ENCODE measurements at regions not wholly inside any gene's neighbourhood (a gene's known extent, or its start where the extent isn't known, plus 50 kb on each side); places are given as distances from the start of the nearest gene placed in this dataset.
A peak's percentile ranks its signal among the peaks of the same experiment; 100 is the strongest.

- no peak overlapping the region for H3K9ac ChIP-seq (ENCODE audit: low read length in 3 of 3)
- FAIRE-seq (no peak), DNase-seq (peak in 3 of 5 donors; percentile 30 to 65 (median 52))
- H3K4me1 ChIP-seq (ENCODE audit: control insufficient read depth in 2 of 3, insufficient read depth in 2 of 3, low read depth in 1 of 3, low read length in 3 of 3) = no peaks in the 10 kb centered on the region
- no peaks in the 10 kb centered on the region for H3K9me3 ChIP-seq (ENCODE audit: control insufficient read depth in 2 of 3, insufficient read depth in 1 of 3, low read length in 3 of 3)
- H3K27ac ChIP-seq (ENCODE audit: low read depth in 2 of 2, low read length in 2 of 2) = no peak overlapping the region
- no peak overlapping the region for H3K4me3 ChIP-seq (ENCODE audit: low read length in 3 of 3)
- H3K36me3 ChIP-seq (ENCODE audit: control insufficient read depth in 2 of 3, insufficient read depth in 3 of 3, low read length in 3 of 3) = no peaks in the 10 kb centered on the region
- H3K27me3 ChIP-seq (ENCODE audit: control insufficient read depth, insufficient read depth, low read length) = no peaks in the 10 kb centered on the region
- TF ChIP-seq, protein P1, sequence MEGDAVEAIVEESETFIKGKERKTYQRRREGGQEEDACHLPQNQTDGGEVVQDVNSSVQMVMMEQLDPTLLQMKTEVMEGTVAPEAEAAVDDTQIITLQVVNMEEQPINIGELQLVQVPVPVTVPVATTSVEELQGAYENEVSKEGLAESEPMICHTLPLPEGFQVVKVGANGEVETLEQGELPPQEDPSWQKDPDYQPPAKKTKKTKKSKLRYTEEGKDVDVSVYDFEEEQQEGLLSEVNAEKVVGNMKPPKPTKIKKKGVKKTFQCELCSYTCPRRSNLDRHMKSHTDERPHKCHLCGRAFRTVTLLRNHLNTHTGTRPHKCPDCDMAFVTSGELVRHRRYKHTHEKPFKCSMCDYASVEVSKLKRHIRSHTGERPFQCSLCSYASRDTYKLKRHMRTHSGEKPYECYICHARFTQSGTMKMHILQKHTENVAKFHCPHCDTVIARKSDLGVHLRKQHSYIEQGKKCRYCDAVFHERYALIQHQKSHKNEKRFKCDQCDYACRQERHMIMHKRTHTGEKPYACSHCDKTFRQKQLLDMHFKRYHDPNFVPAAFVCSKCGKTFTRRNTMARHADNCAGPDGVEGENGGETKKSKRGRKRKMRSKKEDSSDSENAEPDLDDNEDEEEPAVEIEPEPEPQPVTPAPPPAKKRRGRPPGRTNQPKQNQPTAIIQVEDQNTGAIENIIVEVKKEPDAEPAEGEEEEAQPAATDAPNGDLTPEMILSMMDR (IDR thresholded peaks at IDR 0.05; ENCODE audit: borderline replicate concordance, extremely low read depth, insufficient read depth) = no peak
- intact Hi-C loops (cut with DNase I) = no loop called here
These were observed 278.7 kb upstream of the TYRP1 start for GRCh38 chr9:12414514-12414913.

DNA sequence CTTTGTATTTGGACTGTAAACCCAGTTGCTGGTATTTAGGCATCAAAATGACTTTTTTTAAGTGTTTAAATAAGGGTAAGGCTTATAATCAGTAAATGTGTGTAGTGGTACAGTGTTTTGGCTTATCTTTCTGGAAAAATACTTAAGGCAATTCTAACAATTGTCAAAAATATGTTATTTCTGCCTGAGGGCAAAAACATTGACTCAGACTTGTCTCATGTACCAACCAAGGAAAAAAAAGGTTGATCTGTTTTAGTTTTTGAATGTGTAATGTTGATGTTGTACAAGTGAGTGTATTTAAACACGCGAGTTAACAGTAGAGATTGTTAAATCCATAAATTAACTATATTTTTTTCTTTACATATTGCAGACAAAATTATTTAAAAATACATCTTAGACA is 277.8 kb upstream of the TYRP1 start:
- DNase-seq = no peak
- H3K36me3 ChIP-seq (ENCODE audit: control insufficient read depth in 2 of 3, insufficient read depth in 3 of 3, low read length in 3 of 3) = no peaks in the 10 kb centered on the region
- H3K27ac ChIP-seq (ENCODE audit: low read depth in 2 of 2, low read length in 2 of 2) = no peak overlapping the region
- FAIRE-seq = no peak
- H3K4me1 ChIP-seq (ENCODE audit: control insufficient read depth in 2 of 3, insufficient read depth in 2 of 3, low read depth in 1 of 3, low read length in 3 of 3) = no peaks in the 10 kb centered on the region
- intact Hi-C loops (cut with DNase I) = no loop called here
- no peaks in the 10 kb centered on the region for H3K27me3 ChIP-seq (ENCODE audit: control insufficient read depth, insufficient read depth, low read length)
- no peaks in the 10 kb centered on the region for H3K9me3 ChIP-seq (ENCODE audit: control insufficient read depth in 2 of 3, insufficient read depth in 1 of 3, low read length in 3 of 3)
- TF ChIP-seq, protein P1 (IDR thresholded peaks at IDR 0.05; ENCODE audit: borderline replicate concordance, extremely low read depth, insufficient read depth) = no peak
- no peak overlapping the region for H3K4me3 ChIP-seq (ENCODE audit: low read length in 3 of 3)
- no peak overlapping the region for H3K9ac ChIP-seq (ENCODE audit: low read length in 3 of 3)

- Histone ChIP-seq H3K27ac (ENCODE audit: low read depth in 2 of 2, low read length in 2 of 2) (no peak overlapping the region), H3K9me3 (ENCODE audit: control insufficient read depth in 2 of 3, insufficient read depth in 1 of 3, low read length in 3 of 3) (no peaks in the 10 kb centered on the region), H3K36me3 (ENCODE audit: control insufficient read depth in 2 of 3, insufficient read depth in 3 of 3, low read length in 3 of 3) (no peaks in the 10 kb centered on the region), H3K4me1 (ENCODE audit: control insufficient read depth in 2 of 3, insufficient read depth in 2 of 3, low read depth in 1 of 3, low read length in 3 of 3) (no peaks in the 10 kb centered on the region), H3K9ac (ENCODE audit: low read length in 3 of 3) (no peak overlapping the region), H3K27me3 (ENCODE audit: control insufficient read depth, insufficient read depth, low read length) (no peaks in the 10 kb centered on the region), H3K4me3 (ENCODE audit: low read length in 3 of 3) (no peak overlapping the region)
- FAIRE-seq (no peak), DNase-seq (no peak)
- TF ChIP-seq, protein P1 (IDR thresholded peaks at IDR 0.05; ENCODE audit: borderline replicate concordance, extremely low read depth, insufficient read depth) = no peak
- intact Hi-C loops (cut with DNase I) = no loop called here
These were observed 276.5 kb upstream of the TYRP1 start for GRCh38 chr9:12416716-12417115.

GRCh38 chr9:12424243-12424642 is 268.9 kb upstream of the TYRP1 start:
- no peaks in the 10 kb centered on the region for H3K36me3 ChIP-seq (ENCODE audit: control insufficient read depth in 2 of 3, insufficient read depth in 3 of 3, low read length in 3 of 3)
- no peaks in the 10 kb centered on the region for H3K9me3 ChIP-seq (ENCODE audit: control insufficient read depth in 2 of 3, insufficient read depth in 1 of 3, low read length in 3 of 3)
- no peak overlapping the region for H3K4me3 ChIP-seq (ENCODE audit: low read length in 3 of 3)
- intact Hi-C loops (cut with DNase I) = no loop called here
- no peaks in the 10 kb centered on the region for H3K4me1 ChIP-seq (ENCODE audit: control insufficient read depth in 2 of 3, insufficient read depth in 2 of 3, low read depth in 1 of 3, low read length in 3 of 3)
- TF ChIP-seq, protein P1 (IDR thresholded peaks at IDR 0.05; ENCODE audit: borderline replicate concordance, extremely low read depth, insufficient read depth) = no peak
- DNase-seq (no peak), FAIRE-seq (no peak)
- H3K9ac ChIP-seq (ENCODE audit: low read length in 3 of 3) = no peak overlapping the region
- no peak overlapping the region for H3K27ac ChIP-seq (ENCODE audit: low read depth in 2 of 2, low read length in 2 of 2)
- no peaks in the 10 kb centered on the region for H3K27me3 ChIP-seq (ENCODE audit: control insufficient read depth, insufficient read depth, low read length)

Data from kidney (tissue), 13 donors.